OCI-LY7 (cell line): ENCODE measurements at regions not wholly inside any gene's neighbourhood (a gene's known extent, or its start where the extent isn't known, plus 50 kb on each side); places are given as distances from the start of the nearest gene placed in this dataset.
"Not testable (repeated sequence)": the region's sequence is repeated elsewhere in the genome, so short reads cannot be mapped to it uniquely, and the experiment has no call there.

Experiments
- BruUV-seq: library from RNA; stranded (reverse); fragments of 400-500 nt; replicated peaks from 2 replicates; lab custom pipeline; 2021; lab: Mats Ljungman, UMichigan
- CTCF ChIA-PET: fragments of 300-600 bp; sonication (Branson Sonifier 250); formaldehyde crosslinking; loops from one replicate; lab custom pipeline; 2022; ENCODE audit warnings: antibody characterized with exemption; ENCODE audit not compliant: unreplicated experiment; lab: Charles Lee
- POLR2A ChIA-PET: fragments of 300-600 bp; sonication (Branson Sonifier 250); formaldehyde crosslinking; loops from one replicate; lab custom pipeline; 2022; ENCODE audit warnings: antibody characterized with exemption; lab: Charles Lee
- DNase-seq: peaks from one replicate; pipeline ENCODE4 v3.0.0-alpha.2; 2015; ENCODE audit warnings: low spot score
- H2AFZ ChIP-seq: fragments of 200-600 bp; sonication (generic), shearing (Covaris generic); 2 replicates; pipeline ENCODE4 v1.6.1; 2014; ENCODE audit warnings: mild to moderate bottlenecking, antibody characterized with exemption, low read length, moderate library complexity
- H3K27ac ChIP-seq: fragments of 200-600 bp; sonication (generic); 2 replicates; pipeline ENCODE4 v1.5.1; 2014; ENCODE audit warnings: mixed run types, low read depth, mild to moderate bottlenecking, moderate library complexity, low read length, inconsistent platforms; ENCODE audit not compliant: poor library complexity, severe bottlenecking
- H3K36me3 ChIP-seq: fragments of 200-600 bp; sonication (generic); 2 replicates; pipeline ENCODE4 v1.6.1; 2014; ENCODE audit warnings: mild to moderate bottlenecking, antibody characterized with exemption, low read length, moderate library complexity, mixed read lengths; ENCODE audit not compliant: insufficient read depth
- H3K4me1 ChIP-seq: fragments of 200-600 bp; sonication (generic); 2 replicates; pipeline ENCODE4 v1.5.1; 2014; ENCODE audit warnings: mild to moderate bottlenecking, low read length; ENCODE audit not compliant: insufficient read depth, poor library complexity, severe bottlenecking
- H3K4me2 ChIP-seq: fragments of 200-600 bp; sonication (generic); 2 replicates; pipeline ENCODE4 v1.6.1; 2014; ENCODE audit warnings: mild to moderate bottlenecking, low read length
- H3K4me3 ChIP-seq: fragments of 200-600 bp; sonication (generic); 2 replicates; pipeline ENCODE4 v1.5.1; 2014; ENCODE audit warnings: mild to moderate bottlenecking, low read depth, low read length; ENCODE audit not compliant: poor library complexity, severe bottlenecking
- H3K79me2 ChIP-seq: fragments of 200-600 bp; sonication (generic); 2 replicates; pipeline ENCODE4 v1.6.1; 2016; ENCODE audit warnings: low read depth, mild to moderate bottlenecking, low read length, moderate library complexity, mixed read lengths; ENCODE audit not compliant: insufficient read depth
- H3K9me2 ChIP-seq: fragments of 200-600 bp; sonication (generic); 2 replicates; pipeline ENCODE4 v1.6.1; 2016; ENCODE audit warnings: mild to moderate bottlenecking, low read length, mixed read lengths; ENCODE audit not compliant: insufficient read depth
- H3K9me3 ChIP-seq: fragments of 200-600 bp; sonication (generic); 2 replicates; pipeline ENCODE4 v1.6.1; 2014; ENCODE audit warnings: mild to moderate bottlenecking, mixed run types, low read length, mixed read lengths
- H4K20me1 ChIP-seq: fragments of 200-600 bp; sonication (generic); 2 replicates; pipeline ENCODE4 v1.6.1; 2014; ENCODE audit warnings: mild to moderate bottlenecking, antibody characterized with exemption, low read length, moderate library complexity, mixed read lengths; ENCODE audit not compliant: insufficient read depth
- CTCF ChIP-seq: fragments of 200-600 bp; sonication (generic); conservative IDR thresholded peaks from 2 replicates; pipeline ENCODE4 v1.5.1; 2014; ENCODE audit warnings: mild to moderate bottlenecking, antibody characterized with exemption, low read length, moderate library complexity, mixed read lengths
- EZH2phosphoT487 ChIP-seq: fragments of 200-600 bp; sonication (generic); IDR thresholded peaks from 2 replicates; pipeline ENCODE4 v1.6.1; 2018; ENCODE audit warnings: low read depth, borderline replicate concordance, mild to moderate bottlenecking, mixed run types, antibody characterized with exemption, low read length, moderate library complexity, mixed read lengths
- intact Hi-C: fragments of 100-400 bp; cut with micrococcal nuclease; formaldehyde crosslinking; loops from one replicate; pipeline ENCODE4 v1.10.0; 2022; ENCODE audit not compliant: unreplicated experiment

- peak overlapping the region; percentile 61 for H3K4me2 ChIP-seq
- peak overlapping the region; percentile 70 for H3K4me3 ChIP-seq
- DNase-seq, result peak; percentile 60
- peak overlapping the region; percentile 41; the same call in 1 of the 2 replicates for H2AFZ ChIP-seq
- peak overlapping the region; percentile 65 for H3K27ac ChIP-seq
- TF ChIP-seq EZH2phosphoT487 (no peak), CTCF (no peak)
- intact Hi-C loops, result loop anchor here (1.0 kb wide), 1 partner anchor 31 kb away; no protein-coding TSS in a partner anchor
- no peaks in the 10 kb centered on the region for H3K9me2 ChIP-seq
- H3K79me2 ChIP-seq, result no peaks in the 10 kb centered on the region
- POLR2A ChIA-PET, result interaction anchor here (0.6 kb wide), 1 partner anchor 54 kb away, joined by 3 read pairs; no protein-coding TSS in a partner anchor
- no TSS peak for BruUV-seq
- H3K36me3 ChIP-seq, result peaks cover 5% of the 10 kb centered on the region; the same call in 1 of the 2 replicates
- peaks cover 3% of the 10 kb centered on the region; the same call in 1 of the 2 replicates for H3K9me3 ChIP-seq
- peaks cover 11% of the 10 kb centered on the region for H3K4me1 ChIP-seq
- CTCF ChIA-PET, result no interaction called here
- H4K20me1 ChIP-seq, result no peaks in the 10 kb centered on the region
Observed at GRCh38 chr13:22915442-22916082, 265.2 kb upstream of the SGCG start.

GRCh38 chr13:22916276-22916675 is 264.5 kb upstream of the SGCG start:
- H3K79me2 ChIP-seq, H4K20me1 ChIP-seq, H3K9me3 ChIP-seq, POLR2A ChIA-PET, H3K9me2 ChIP-seq, H3K36me3 ChIP-seq, CTCF ChIA-PET, intact Hi-C loops: not testable (repeated sequence)
- Histone ChIP-seq H3K4me1 (peaks cover 11% of the 10 kb centered on the region), H3K4me3 (peak overlapping the region; percentile 70), H3K4me2 (peak overlapping the region; percentile 61), H3K27ac (peak overlapping the region; percentile 65), H2AFZ (peak overlapping the region; percentile 41; the same call in 1 of the 2 replicates)
- TSS peak; percentile 38 for BruUV-seq
- peak; percentile 13 for DNase-seq

GRCh38 chr13:22925881-22926747 is 254.7 kb upstream of the SGCG start:
- ChIA-PET CTCF (no interaction called here), POLR2A (no interaction called here)
- Histone ChIP-seq H3K4me1 (no peaks in the 10 kb centered on the region), H2AFZ (no peak overlapping the region), H3K4me3 (no peak overlapping the region), H4K20me1 (no peaks in the 10 kb centered on the region), H3K9me2 (no peaks in the 10 kb centered on the region), H3K36me3 (no peaks in the 10 kb centered on the region), H3K79me2 (no peaks in the 10 kb centered on the region), H3K9me3 (no peaks in the 10 kb centered on the region), H3K4me2 (no peak overlapping the region), H3K27ac (no peak overlapping the region)
- no TSS peak for BruUV-seq
- intact Hi-C loops, result no loop called here
- TF ChIP-seq CTCF (no peak), EZH2phosphoT487 (no peak)
- no peak for DNase-seq
